Smooth muscle cell (in vitro differentiated cells): ENCODE measurements at regions not wholly inside any gene's neighbourhood (a gene's known extent, or its start where the extent isn't known, plus 50 kb on each side); places are given as distances from the start of the nearest gene placed in this dataset.

Experiments
- DNase-seq: peaks from one replicate; lab custom pipeline; 2025; ENCODE audit not compliant: unreplicated experiment; lab: John Stamatoyannopoulos, UW
- H2AFZ ChIP-seq: fragments of 200-600 bp; sonication (generic); 2 replicates; pipeline ENCODE4 v1.6.0; 2016; ENCODE audit warnings: antibody characterized with exemption, low read depth, mild to moderate bottlenecking
- H3F3A ChIP-seq: fragments of 200-600 bp; sonication (generic); 2 replicates; pipeline ENCODE4 v1.6.0; 2017; ENCODE audit warnings: antibody characterized with exemption, low read depth
- H3K27ac ChIP-seq: fragments of 200-600 bp; sonication (generic); 2 replicates; pipeline ENCODE4 v1.5.1; 2016; ENCODE audit warnings: low read depth, mild to moderate bottlenecking
- H3K27me3 ChIP-seq: fragments of 200-600 bp; sonication (generic); 2 replicates; pipeline ENCODE4 v1.6.1; 2016; ENCODE audit warnings: low read depth, mild to moderate bottlenecking
- H3K36me3 ChIP-seq: fragments of 200-600 bp; sonication (generic); 2 replicates; pipeline ENCODE4 v1.5.1; 2016; ENCODE audit warnings: low read depth
- H3K4me1 ChIP-seq: fragments of 200-600 bp; sonication (generic); 2 replicates; pipeline ENCODE4 v1.5.1; 2016; ENCODE audit warnings: low read depth
- H3K4me2 ChIP-seq: fragments of 200-600 bp; sonication (generic); 2 replicates; pipeline ENCODE4 v1.6.0; 2016; ENCODE audit warnings: mild to moderate bottlenecking
- H3K4me3 ChIP-seq: fragments of 200-600 bp; sonication (generic); 2 replicates; pipeline ENCODE4 v1.5.1; 2016; ENCODE audit warnings: mild to moderate bottlenecking
- H3K79me2 ChIP-seq: fragments of 200-600 bp; sonication (generic); 2 replicates; pipeline ENCODE4 v1.6.0; 2016; ENCODE audit warnings: low read depth, mild to moderate bottlenecking
- H3K9ac ChIP-seq: fragments of 200-600 bp; sonication (generic); 2 replicates; pipeline ENCODE4 v1.6.0; 2016; ENCODE audit warnings: low read depth
- H3K9me3 ChIP-seq: fragments of 200-600 bp; sonication (generic); replicated peaks from 2 replicates; pipeline ENCODE4 v1.5.1; 2016; ENCODE audit warnings: low read depth
- H4K20me1 ChIP-seq: fragments of 200-600 bp; sonication (generic); 2 replicates; pipeline ENCODE4 v1.6.0; 2016; ENCODE audit warnings: low read depth
- CTCF ChIP-seq: fragments of 200-600 bp; sonication (generic); IDR thresholded peaks from 2 replicates; pipeline ENCODE4 v1.5.1; 2017; ENCODE audit warnings: borderline replicate concordance, mild to moderate bottlenecking, antibody characterized with exemption; ENCODE audit not compliant: insufficient read depth, poor library complexity, severe bottlenecking
- WGBS: methylation state at CpG from one replicate; pipeline ENCODE4 v1.1.7; 2016; ENCODE audit warnings: low lambda C conversion rate; 5-methylcytosine and 5-hydroxymethylcytosine counted together

- DNase-seq: no peak
- Histone ChIP-seq H3K4me1 (no peaks in the 10 kb centered on the region), H3K4me3 (no peak overlapping the region), H3K4me2 (no peak overlapping the region), H3K9ac (no peak overlapping the region), H2AFZ (no peak overlapping the region), H3K27me3 (peaks cover 3% of the 10 kb centered on the region), H3K27ac (no peak overlapping the region), H4K20me1 (no peaks in the 10 kb centered on the region), H3K36me3 (no peaks in the 10 kb centered on the region), H3K9me3 (no peaks in the 10 kb centered on the region), H3K79me2 (no peaks in the 10 kb centered on the region), H3F3A (no peaks in the 10 kb centered on the region)
- 70% methylated on average over 8 of the region's 8 CpGs for WGBS
- no peak for TF ChIP-seq CTCF
Observed at GRCh38 chr12:130097342-130097741, 64.9 kb upstream of the FZD10 start.

GRCh38 chr12:130097798-130098255 is 64.4 kb upstream of the FZD10 start:
- H3K27ac ChIP-seq: no peak overlapping the region
- no peaks in the 10 kb centered on the region for H3F3A ChIP-seq
- TF ChIP-seq CTCF: no peak
- H3K4me3 ChIP-seq: no peak overlapping the region
- peaks cover 3% of the 10 kb centered on the region for H3K27me3 ChIP-seq
- WGBS: 44% methylated on average over 8 of the region's 8 CpGs
- H4K20me1 ChIP-seq: no peaks in the 10 kb centered on the region
- DNase-seq: no peak
- no peaks in the 10 kb centered on the region for H3K79me2 ChIP-seq
- H2AFZ ChIP-seq: no peak overlapping the region
- no peaks in the 10 kb centered on the region for H3K36me3 ChIP-seq
- no peak overlapping the region for H3K4me2 ChIP-seq
- H3K9ac ChIP-seq: no peak overlapping the region
- no peaks in the 10 kb centered on the region for H3K4me1 ChIP-seq
- H3K9me3 ChIP-seq: no peaks in the 10 kb centered on the region

- Histone ChIP-seq H3K79me2 (no peaks in the 10 kb centered on the region), H3K4me3 (no peak overlapping the region), H4K20me1 (no peaks in the 10 kb centered on the region), H3K9ac (no peak overlapping the region), H2AFZ (no peak overlapping the region), H3F3A (no peaks in the 10 kb centered on the region), H3K27ac (no peak overlapping the region), H3K9me3 (no peaks in the 10 kb centered on the region), H3K36me3 (no peaks in the 10 kb centered on the region), H3K27me3 (peaks cover 3% of the 10 kb centered on the region), H3K4me2 (no peak overlapping the region), H3K4me1 (no peaks in the 10 kb centered on the region)
- no peak for TF ChIP-seq CTCF
- DNase-seq: no peak
- 93% methylated on average over 11 of the region's 11 CpGs for WGBS
Observed at GRCh38 chr12:130098301-130099005, 63.8 kb upstream of the FZD10 start.
